ENCODE measurements at regions not wholly inside any gene's neighbourhood (a gene's known extent, or its start where the extent isn't known, plus 50 kb on each side); places are given as distances from the start of the nearest gene placed in this dataset.

DNA sequence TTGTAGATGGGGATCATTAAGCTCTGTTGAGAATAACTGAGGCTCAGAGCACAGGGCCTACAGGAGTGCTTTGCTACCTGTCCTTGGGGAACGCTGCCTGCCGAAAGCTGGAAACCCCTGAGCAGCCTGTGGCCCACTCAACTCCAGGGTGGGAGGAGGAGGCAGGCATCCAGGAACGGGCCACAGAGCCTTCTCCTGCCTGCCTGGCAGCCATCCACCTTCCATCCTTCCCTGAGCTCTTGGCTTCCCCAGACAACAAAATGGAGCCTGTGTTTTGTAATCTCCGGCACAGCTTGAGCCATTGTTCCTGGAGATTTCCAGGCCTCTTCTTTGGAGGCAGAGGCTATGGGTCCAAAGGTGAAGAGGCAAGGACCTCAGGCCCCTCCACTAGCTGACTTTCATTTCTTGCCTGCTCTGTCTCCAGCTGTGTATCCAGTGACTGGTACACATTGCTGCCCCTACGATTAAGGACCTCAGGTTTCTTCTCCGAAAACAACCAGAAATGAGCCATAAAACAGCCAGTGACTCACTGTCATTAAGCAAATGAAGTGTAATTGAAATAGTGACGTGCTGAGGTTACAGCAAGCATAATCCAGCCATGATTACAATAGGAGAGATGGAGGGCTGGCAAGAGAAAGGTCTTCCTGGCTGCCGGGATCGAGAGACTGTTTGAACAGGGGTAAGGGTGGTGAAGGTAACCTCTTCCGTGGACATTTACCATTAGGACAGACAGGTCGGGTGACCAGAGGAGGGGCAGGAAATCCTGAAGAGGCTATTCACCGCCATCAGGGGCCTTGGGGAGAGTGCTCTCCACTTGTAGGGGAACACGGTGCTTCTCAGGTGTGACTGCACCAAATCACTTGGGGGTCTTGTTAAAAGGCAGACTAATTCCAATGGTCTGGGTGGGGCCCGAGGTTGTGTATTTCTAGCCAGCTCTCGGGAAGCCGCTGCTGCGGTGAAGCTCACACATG lies 56.3 kb upstream of the KCNA5 start (continued):
- TF ChIP-seq ATF2 (tag by site-specific recombination; IDR thresholded peaks at IDR 0.05; ENCODE audit: low read depth), result peak; percentile 32; the same call in 1 of the 2 replicates
- TF ChIP-seq ZNF629 (tag by site-specific recombination; IDR thresholded peaks at IDR 0.05), result peak; percentile 89

DNA sequence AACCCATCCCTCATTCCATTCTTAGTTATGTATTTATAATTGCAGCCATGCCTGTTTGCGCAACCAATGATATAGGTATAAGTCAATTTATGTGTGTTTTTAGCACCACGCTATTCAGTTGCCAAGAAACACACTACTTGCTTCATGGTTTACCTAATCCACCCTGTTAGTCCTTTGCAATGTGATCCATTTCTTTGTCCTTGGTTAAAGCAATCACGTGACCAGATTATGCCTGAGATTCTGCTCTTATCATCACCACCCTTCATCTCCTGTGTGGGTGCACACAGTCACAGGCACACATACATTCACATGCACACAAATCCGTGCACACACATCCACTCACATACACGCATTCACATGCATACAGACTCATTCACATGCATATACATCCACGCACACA lies 52.3 kb upstream of the KCNA5 start:
- ChIA-PET CTCF (interaction anchor here (1.1 kb wide), 1 partner anchor 133 kb away, joined by 10 read pairs; no protein-coding TSS in a partner anchor), POLR2A (no interaction called here)
- H3K4me3 ChIP-seq (ENCODE audit: low read depth, low read length), result no peak overlapping the region

DNA sequence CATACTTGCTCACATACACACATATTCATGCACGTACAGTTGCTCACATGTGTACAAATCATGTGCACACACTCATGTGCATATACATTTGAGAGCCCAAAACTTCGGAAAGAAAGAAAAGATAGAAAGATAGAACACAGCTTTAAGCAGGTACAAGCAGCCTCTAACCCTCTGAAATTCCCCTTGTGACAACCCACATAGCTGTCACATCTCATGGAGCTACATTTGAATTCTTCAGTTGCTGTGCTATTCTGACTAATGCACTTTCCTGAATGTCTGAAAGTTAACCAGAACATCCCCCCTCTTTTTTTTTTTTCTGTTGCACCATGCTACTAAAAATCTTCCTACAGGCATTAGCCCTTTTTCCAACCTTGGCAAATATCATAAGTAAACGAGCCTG lies 51.9 kb upstream of the KCNA5 start:
- ChIA-PET POLR2A (no interaction called here), CTCF (interaction anchor here (0.7 to 1.1 kb wide), 2 partner anchors 134 to 629 kb away, joined by 3 to 10 read pairs; no protein-coding TSS in a partner anchor)
- H3K36me3 ChIP-seq (ENCODE audit: control insufficient read depth in 2 of 2, insufficient read depth in 1 of 2, low read length in 2 of 2), result no peaks in the 10 kb centered on the region
- no peak overlapping the region for H3K27ac ChIP-seq (ENCODE audit: extremely low read depth, low read depth, low read length)
- no peaks in the 10 kb centered on the region for H3K9me3 ChIP-seq (ENCODE audit: control insufficient read depth, insufficient read depth, low read depth, low read length)
- no peak overlapping the region for H3K4me3 ChIP-seq (ENCODE audit: low read depth, low read length)
- no peaks in the 10 kb centered on the region for H3K4me1 ChIP-seq (ENCODE audit: control insufficient read depth, insufficient read depth, low read length)
- TF ChIP-seq ZNF416 (tag by site-specific recombination; IDR thresholded peaks at IDR 0.05) (no peak), ZBTB8A (tag by site-specific recombination; IDR thresholded peaks at IDR 0.05) (no peak), ZNF837 (tag by site-specific recombination; IDR thresholded peaks at IDR 0.05) (no peak), FEZF1 (tag by site-specific recombination; IDR thresholded peaks at IDR 0.05) (no peak), ZFHX2 (tag by site-specific recombination; conservative IDR thresholded peaks at IDR 0.05) (no peak), ZNF214 (tag by site-specific recombination; IDR thresholded peaks at IDR 0.05; ENCODE audit: borderline replicate concordance) (no peak), ZNF324 (tag by site-specific recombination; IDR thresholded peaks at IDR 0.05) (no peak), KLF17 (tag by site-specific recombination; IDR thresholded peaks at IDR 0.05) (no peak), ZBTB49 (tag by site-specific recombination; IDR thresholded peaks at IDR 0.05; ENCODE audit: low read depth) (no peak), ZNF776 (tag by site-specific recombination; IDR thresholded peaks at IDR 0.05; ENCODE audit: borderline replicate concordance) (no peak), RBAK (tag by site-specific recombination; IDR thresholded peaks at IDR 0.05) (no peak), ZNF423 (tag by site-specific recombination; IDR thresholded peaks at IDR 0.05) (no peak)
- TF ChIP-seq, protein P1, sequence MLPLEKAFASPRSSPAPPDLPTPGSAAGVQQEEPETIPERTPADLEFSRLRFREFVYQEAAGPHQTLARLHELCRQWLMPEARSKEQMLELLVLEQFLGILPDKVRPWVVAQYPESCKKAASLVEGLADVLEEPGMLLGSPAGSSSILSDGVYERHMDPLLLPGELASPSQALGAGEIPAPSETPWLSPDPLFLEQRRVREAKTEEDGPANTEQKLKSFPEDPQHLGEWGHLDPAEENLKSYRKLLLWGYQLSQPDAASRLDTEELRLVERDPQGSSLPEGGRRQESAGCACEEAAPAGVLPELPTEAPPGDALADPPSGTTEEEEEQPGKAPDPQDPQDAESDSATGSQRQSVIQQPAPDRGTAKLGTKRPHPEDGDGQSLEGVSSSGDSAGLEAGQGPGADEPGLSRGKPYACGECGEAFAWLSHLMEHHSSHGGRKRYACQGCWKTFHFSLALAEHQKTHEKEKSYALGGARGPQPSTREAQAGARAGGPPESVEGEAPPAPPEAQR (tag by site-specific recombination; IDR thresholded peaks at IDR 0.05), result no peak
- TF ChIP-seq, protein P2, sequence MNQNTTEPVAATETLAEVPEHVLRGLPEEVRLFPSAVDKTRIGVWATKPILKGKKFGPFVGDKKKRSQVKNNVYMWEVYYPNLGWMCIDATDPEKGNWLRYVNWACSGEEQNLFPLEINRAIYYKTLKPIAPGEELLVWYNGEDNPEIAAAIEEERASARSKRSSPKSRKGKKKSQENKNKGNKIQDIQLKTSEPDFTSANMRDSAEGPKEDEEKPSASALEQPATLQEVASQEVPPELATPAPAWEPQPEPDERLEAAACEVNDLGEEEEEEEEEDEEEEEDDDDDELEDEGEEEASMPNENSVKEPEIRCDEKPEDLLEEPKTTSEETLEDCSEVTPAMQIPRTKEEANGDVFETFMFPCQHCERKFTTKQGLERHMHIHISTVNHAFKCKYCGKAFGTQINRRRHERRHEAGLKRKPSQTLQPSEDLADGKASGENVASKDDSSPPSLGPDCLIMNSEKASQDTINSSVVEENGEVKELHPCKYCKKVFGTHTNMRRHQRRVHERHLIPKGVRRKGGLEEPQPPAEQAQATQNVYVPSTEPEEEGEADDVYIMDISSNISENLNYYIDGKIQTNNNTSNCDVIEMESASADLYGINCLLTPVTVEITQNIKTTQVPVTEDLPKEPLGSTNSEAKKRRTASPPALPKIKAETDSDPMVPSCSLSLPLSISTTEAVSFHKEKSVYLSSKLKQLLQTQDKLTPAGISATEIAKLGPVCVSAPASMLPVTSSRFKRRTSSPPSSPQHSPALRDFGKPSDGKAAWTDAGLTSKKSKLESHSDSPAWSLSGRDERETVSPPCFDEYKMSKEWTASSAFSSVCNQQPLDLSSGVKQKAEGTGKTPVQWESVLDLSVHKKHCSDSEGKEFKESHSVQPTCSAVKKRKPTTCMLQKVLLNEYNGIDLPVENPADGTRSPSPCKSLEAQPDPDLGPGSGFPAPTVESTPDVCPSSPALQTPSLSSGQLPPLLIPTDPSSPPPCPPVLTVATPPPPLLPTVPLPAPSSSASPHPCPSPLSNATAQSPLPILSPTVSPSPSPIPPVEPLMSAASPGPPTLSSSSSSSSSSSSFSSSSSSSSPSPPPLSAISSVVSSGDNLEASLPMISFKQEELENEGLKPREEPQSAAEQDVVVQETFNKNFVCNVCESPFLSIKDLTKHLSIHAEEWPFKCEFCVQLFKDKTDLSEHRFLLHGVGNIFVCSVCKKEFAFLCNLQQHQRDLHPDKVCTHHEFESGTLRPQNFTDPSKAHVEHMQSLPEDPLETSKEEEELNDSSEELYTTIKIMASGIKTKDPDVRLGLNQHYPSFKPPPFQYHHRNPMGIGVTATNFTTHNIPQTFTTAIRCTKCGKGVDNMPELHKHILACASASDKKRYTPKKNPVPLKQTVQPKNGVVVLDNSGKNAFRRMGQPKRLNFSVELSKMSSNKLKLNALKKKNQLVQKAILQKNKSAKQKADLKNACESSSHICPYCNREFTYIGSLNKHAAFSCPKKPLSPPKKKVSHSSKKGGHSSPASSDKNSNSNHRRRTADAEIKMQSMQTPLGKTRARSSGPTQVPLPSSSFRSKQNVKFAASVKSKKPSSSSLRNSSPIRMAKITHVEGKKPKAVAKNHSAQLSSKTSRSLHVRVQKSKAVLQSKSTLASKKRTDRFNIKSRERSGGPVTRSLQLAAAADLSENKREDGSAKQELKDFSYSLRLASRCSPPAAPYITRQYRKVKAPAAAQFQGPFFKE (tag by site-specific recombination; IDR thresholded peaks at IDR 0.05; ENCODE audit: borderline replicate concordance), result no peak

More for the DNA sequence above, 52.3 kb upstream of the KCNA5 start:
- no peaks in the 10 kb centered on the region for H3K9me3 ChIP-seq (ENCODE audit: control insufficient read depth, insufficient read depth, low read depth, low read length)
- no peak overlapping the region for H3K27ac ChIP-seq (ENCODE audit: extremely low read depth, low read depth, low read length)
- no peak for TF ChIP-seq ZNF785 (tag by site-specific recombination; IDR thresholded peaks at IDR 0.05)
- TF ChIP-seq, protein P3, sequence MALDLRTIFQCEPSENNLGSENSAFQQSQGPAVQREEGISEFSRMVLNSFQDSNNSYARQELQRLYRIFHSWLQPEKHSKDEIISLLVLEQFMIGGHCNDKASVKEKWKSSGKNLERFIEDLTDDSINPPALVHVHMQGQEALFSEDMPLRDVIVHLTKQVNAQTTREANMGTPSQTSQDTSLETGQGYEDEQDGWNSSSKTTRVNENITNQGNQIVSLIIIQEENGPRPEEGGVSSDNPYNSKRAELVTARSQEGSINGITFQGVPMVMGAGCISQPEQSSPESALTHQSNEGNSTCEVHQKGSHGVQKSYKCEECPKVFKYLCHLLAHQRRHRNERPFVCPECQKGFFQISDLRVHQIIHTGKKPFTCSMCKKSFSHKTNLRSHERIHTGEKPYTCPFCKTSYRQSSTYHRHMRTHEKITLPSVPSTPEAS (tag by site-specific recombination; IDR thresholded peaks at IDR 0.05), result peak; percentile 47
- H3K36me3 ChIP-seq (ENCODE audit: control insufficient read depth in 2 of 2, insufficient read depth in 1 of 2, low read length in 2 of 2), result no peaks in the 10 kb centered on the region
- H3K4me1 ChIP-seq (ENCODE audit: control insufficient read depth, insufficient read depth, low read length), result no peaks in the 10 kb centered on the region

Data from HEK293 (cell line).